Astrocyte (in vitro differentiated cells and primary cell): ENCODE measurements at regions not wholly inside any gene's neighbourhood (a gene's known extent, or its start where the extent isn't known, plus 50 kb on each side); places are given as distances from the start of the nearest gene placed in this dataset.

Source experiments
- DNase-seq: peaks from one replicate; pipeline ENCODE4 v3.0.0-alpha.2; 2010; ENCODE audit warnings: low read depth
- FAIRE-seq: peaks from 2 replicates; lab custom pipeline; 2011; peaks lifted over from hg19 to GRCh38; lab: Jason Lieb, UNC
- H2AFZ ChIP-seq: 2 replicates; pipeline ENCODE4 v1.6.0; 2012; ENCODE audit warnings: low read depth, low read length, inconsistent platforms
- H3K27ac ChIP-seq: 2 replicates; pipeline ENCODE4 v1.5.1; 2011; ENCODE audit warnings: low read depth, low read length, inconsistent platforms
- H3K27me3 ChIP-seq: 2 replicates; pipeline ENCODE4 v1.6.0; 2011; ENCODE audit warnings: low read length, inconsistent platforms; ENCODE audit not compliant: insufficient read depth
- H3K36me3 ChIP-seq: 2 replicates; pipeline ENCODE4 v1.5.1; 2011; ENCODE audit warnings: low read length, inconsistent platforms; ENCODE audit not compliant: insufficient read depth
- H3K4me1 ChIP-seq: 2 replicates; pipeline ENCODE4 v1.5.1; 2011; ENCODE audit warnings: low read length, inconsistent platforms; ENCODE audit not compliant: insufficient read depth
- H3K4me2 ChIP-seq: 2 replicates; pipeline ENCODE4 v1.6.0; 2012; ENCODE audit warnings: low read length, inconsistent platforms
- H3K4me3 ChIP-seq: 2 replicates; pipeline ENCODE4 v1.5.1; 2011; ENCODE audit warnings: low read depth, mild to moderate bottlenecking, low read length, inconsistent platforms; ENCODE audit not compliant: insufficient read depth
- H3K79me2 ChIP-seq: 2 replicates; pipeline ENCODE4 v1.6.0; 2012; ENCODE audit warnings: mild to moderate bottlenecking, low read length, inconsistent platforms; ENCODE audit not compliant: insufficient read depth
- H3K9ac ChIP-seq: 2 replicates; pipeline ENCODE4 v1.6.0; 2012; ENCODE audit warnings: mild to moderate bottlenecking, low read length, inconsistent platforms
- H3K9me3 ChIP-seq: 2 replicates; pipeline ENCODE4 v1.5.1; 2012; ENCODE audit warnings: low read depth, mild to moderate bottlenecking, low read length, inconsistent platforms; ENCODE audit not compliant: insufficient read depth
- H4K20me1 ChIP-seq: 2 replicates; pipeline ENCODE4 v1.6.0; 2012; ENCODE audit warnings: low read length, inconsistent platforms; ENCODE audit not compliant: insufficient read depth
- H3K27ac Mint-ChIP-seq: one replicate; pipeline ENCODE4 v1.8.0; 2021; ENCODE audit warnings: mild to moderate bottlenecking, mixed read lengths; ENCODE audit not compliant: unreplicated experiment
- H3K27me3 Mint-ChIP-seq: one replicate; pipeline ENCODE4 v1.8.0; 2021; ENCODE audit warnings: low read depth, mixed read lengths; ENCODE audit not compliant: unreplicated experiment
- H3K36me3 Mint-ChIP-seq: one replicate; pipeline ENCODE4 v1.8.0; 2021; ENCODE audit warnings: low read depth, mixed read lengths; ENCODE audit not compliant: unreplicated experiment
- H3K4me1 Mint-ChIP-seq: one replicate; pipeline ENCODE4 v1.8.0; 2021; ENCODE audit warnings: low read depth, mixed read lengths; ENCODE audit not compliant: unreplicated experiment
- H3K4me3 Mint-ChIP-seq: one replicate; pipeline ENCODE4 v1.8.0; 2021; ENCODE audit warnings: mild to moderate bottlenecking, moderate library complexity, mixed read lengths; ENCODE audit not compliant: unreplicated experiment
- H3K9me3 Mint-ChIP-seq: one replicate; pipeline ENCODE4 v1.8.0; 2021; ENCODE audit warnings: mild to moderate bottlenecking, mixed read lengths; ENCODE audit not compliant: unreplicated experiment
- EZH2 ChIP-seq: IDR thresholded peaks from 2 replicates; pipeline ENCODE4 v1.6.1; 2012; ENCODE audit warnings: mild to moderate bottlenecking, low read length, inconsistent platforms; ENCODE audit not compliant: insufficient read depth
- TF ChIP-seq, protein P1 (sequence below): IDR thresholded peaks from 2 replicates; pipeline ENCODE4 v1.5.1; 2011; ENCODE audit warnings: low read depth, mild to moderate bottlenecking, inconsistent platforms, low read length, moderate library complexity; ENCODE audit not compliant: insufficient read depth

DNA sequence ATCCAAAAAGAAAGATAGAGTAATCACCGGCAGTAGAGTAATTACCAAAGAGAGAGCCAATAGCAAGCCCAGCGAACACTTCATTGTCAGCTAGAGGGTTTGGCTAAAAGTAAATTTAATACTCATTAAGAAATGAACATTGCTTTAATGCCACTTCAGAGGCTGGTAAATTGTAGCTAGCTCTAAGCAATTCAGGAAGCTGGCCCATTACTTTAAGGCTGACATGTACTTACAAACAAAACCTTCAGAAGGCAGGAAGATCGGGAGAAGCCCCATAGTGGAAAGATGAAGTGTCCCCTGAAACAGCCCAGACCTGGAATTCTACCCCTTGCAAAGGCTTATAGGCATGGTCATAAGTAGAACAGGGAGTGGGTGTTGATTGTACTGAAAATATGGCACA lies 396.6 kb upstream of the ID4 start:
- H3K79me2 ChIP-seq: no peaks in the 10 kb centered on the region
- H3K4me1 ChIP-seq: no peaks in the 10 kb centered on the region
- H4K20me1 ChIP-seq: no peaks in the 10 kb centered on the region
- H3K9me3 ChIP-seq: no peaks in the 10 kb centered on the region
- Mint-ChIP-seq H3K4me1 (peaks cover 2% of the 10 kb centered on the region), H3K9me3 (no peaks in the 10 kb centered on the region), H3K27me3 (no peaks in the 10 kb centered on the region), H3K4me3 (no peak overlapping the region), H3K36me3 (no peaks in the 10 kb centered on the region), H3K27ac (no peak overlapping the region)
- DNase-seq: no peak
- FAIRE-seq: no peak
- no peak overlapping the region for H3K4me3 ChIP-seq
- no peak overlapping the region for H2AFZ ChIP-seq
- H3K27ac ChIP-seq: no peak overlapping the region
- no peaks in the 10 kb centered on the region for H3K27me3 ChIP-seq
- H3K9ac ChIP-seq: no peak overlapping the region
- H3K36me3 ChIP-seq: no peaks in the 10 kb centered on the region
- no peak for TF ChIP-seq EZH2
- TF ChIP-seq, protein P1, sequence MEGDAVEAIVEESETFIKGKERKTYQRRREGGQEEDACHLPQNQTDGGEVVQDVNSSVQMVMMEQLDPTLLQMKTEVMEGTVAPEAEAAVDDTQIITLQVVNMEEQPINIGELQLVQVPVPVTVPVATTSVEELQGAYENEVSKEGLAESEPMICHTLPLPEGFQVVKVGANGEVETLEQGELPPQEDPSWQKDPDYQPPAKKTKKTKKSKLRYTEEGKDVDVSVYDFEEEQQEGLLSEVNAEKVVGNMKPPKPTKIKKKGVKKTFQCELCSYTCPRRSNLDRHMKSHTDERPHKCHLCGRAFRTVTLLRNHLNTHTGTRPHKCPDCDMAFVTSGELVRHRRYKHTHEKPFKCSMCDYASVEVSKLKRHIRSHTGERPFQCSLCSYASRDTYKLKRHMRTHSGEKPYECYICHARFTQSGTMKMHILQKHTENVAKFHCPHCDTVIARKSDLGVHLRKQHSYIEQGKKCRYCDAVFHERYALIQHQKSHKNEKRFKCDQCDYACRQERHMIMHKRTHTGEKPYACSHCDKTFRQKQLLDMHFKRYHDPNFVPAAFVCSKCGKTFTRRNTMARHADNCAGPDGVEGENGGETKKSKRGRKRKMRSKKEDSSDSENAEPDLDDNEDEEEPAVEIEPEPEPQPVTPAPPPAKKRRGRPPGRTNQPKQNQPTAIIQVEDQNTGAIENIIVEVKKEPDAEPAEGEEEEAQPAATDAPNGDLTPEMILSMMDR: no peak
- no peak overlapping the region for H3K4me2 ChIP-seq

DNA sequence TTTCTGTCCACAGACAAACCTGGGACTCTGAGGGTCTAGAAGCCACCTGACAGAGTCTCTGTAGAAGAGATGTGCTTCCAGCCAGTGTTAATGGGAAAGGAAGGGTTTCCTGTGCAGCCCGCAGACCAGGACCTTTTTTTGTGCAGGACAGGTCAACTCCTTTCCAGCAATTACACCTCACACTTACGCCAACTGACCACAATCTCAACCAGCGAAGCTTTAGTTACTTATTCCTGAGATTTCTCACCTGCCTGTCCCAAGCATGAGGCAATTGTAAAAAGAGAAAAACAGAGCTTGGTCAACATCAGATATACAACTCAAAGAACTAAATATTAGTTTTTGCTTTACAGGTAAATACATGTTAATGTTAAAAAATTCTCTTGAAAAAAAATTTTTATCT lies 393.8 kb upstream of the ID4 start:
- no peaks in the 10 kb centered on the region for H3K27me3 ChIP-seq
- no peak overlapping the region for H3K9ac ChIP-seq
- no peaks in the 10 kb centered on the region for H3K36me3 Mint-ChIP-seq
- no peaks in the 10 kb centered on the region for H3K79me2 ChIP-seq
- no peaks in the 10 kb centered on the region for H3K27me3 Mint-ChIP-seq
- H3K4me2 ChIP-seq: no peak overlapping the region
- H3K4me1 Mint-ChIP-seq: peaks cover 2% of the 10 kb centered on the region
- TF ChIP-seq, protein P1: no peak
- no peak for TF ChIP-seq EZH2
- H3K4me1 ChIP-seq: no peaks in the 10 kb centered on the region
- H3K4me3 ChIP-seq: no peak overlapping the region
- H2AFZ ChIP-seq: no peak overlapping the region
- peaks cover 2% of the 10 kb centered on the region for H3K9me3 Mint-ChIP-seq
- H3K27ac ChIP-seq: no peak overlapping the region
- H3K27ac Mint-ChIP-seq: no peak overlapping the region
- DNase-seq (no peak), FAIRE-seq (no peak)
- no peaks in the 10 kb centered on the region for H4K20me1 ChIP-seq
- no peak overlapping the region for H3K4me3 Mint-ChIP-seq
- no peaks in the 10 kb centered on the region for H3K9me3 ChIP-seq
- no peaks in the 10 kb centered on the region for H3K36me3 ChIP-seq

DNA sequence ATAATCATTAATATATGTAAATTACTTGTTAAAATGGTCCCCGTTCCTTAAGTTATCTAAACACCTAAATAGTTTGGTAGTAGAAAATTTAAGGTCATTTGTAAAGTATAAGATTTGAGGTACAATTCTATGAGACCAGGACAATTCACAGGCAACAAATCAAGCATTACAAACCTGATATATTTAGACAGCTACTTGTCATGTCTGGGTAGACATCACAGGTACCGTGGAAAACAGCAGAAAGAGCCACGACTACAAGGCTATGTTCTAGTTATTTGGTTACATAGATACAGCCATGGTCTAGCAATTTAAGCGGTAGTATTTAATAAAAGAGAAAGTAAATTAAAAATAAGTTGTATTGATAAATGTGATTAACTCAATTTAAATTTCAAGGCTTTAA lies 393.1 kb upstream of the ID4 start:
- Mint-ChIP-seq H3K27ac (no peak overlapping the region), H3K36me3 (no peaks in the 10 kb centered on the region), H3K4me3 (no peak overlapping the region), H3K27me3 (no peaks in the 10 kb centered on the region), H3K4me1 (peaks cover 2% of the 10 kb centered on the region), H3K9me3 (peaks cover 2% of the 10 kb centered on the region)
- TF ChIP-seq, protein P1: no peak
- TF ChIP-seq EZH2: no peak
- FAIRE-seq (no peak), DNase-seq (no peak)
- Histone ChIP-seq H3K4me2 (no peak overlapping the region), H3K4me1 (no peaks in the 10 kb centered on the region), H3K79me2 (no peaks in the 10 kb centered on the region), H2AFZ (no peak overlapping the region), H3K9ac (no peak overlapping the region), H3K27ac (no peak overlapping the region), H3K27me3 (no peaks in the 10 kb centered on the region), H3K9me3 (no peaks in the 10 kb centered on the region), H4K20me1 (no peaks in the 10 kb centered on the region), H3K36me3 (no peaks in the 10 kb centered on the region), H3K4me3 (no peak overlapping the region)
